ENCODE measurements at regions not wholly inside any gene's neighbourhood (a gene's known extent, or its start where the extent isn't known, plus 50 kb on each side); places are given as distances from the start of the nearest gene placed in this dataset.
"Not testable (repeated sequence)": the region's sequence is repeated elsewhere in the genome, so short reads cannot be mapped to it uniquely, and the experiment has no call there.

DNA sequence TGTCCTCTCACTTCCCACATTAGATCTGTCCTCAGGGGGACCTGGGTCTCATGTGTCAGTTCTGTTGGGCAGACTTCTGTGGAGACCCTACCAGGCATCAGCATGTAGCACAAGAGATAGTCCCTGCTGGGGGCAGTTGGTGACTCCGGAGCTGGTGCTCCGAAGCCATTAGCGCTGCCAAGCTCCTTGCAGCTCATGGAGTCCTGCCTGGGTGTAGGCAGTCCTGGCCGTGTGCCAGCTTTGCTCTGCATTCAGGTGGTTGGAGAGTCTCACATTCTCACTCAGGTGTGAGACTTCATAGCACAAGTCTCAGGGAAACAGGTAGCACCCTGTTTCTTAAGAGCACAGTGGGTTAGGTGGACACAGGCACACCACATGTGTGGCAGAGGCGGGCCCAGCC is 202.3 kb downstream of the LIPI start:
- H3K4me1 ChIP-seq (ENCODE audit: control extremely low read depth in 1 of 4, control insufficient read depth in 4 of 4, insufficient read depth in 4 of 4, low read length in 3 of 4); H3K27me3 ChIP-seq (replicated peaks in 2 of 5; ENCODE audit: control insufficient read depth in 4 of 5, insufficient read depth in 5 of 5, low read length in 4 of 5); H3K27ac ChIP-seq (ENCODE audit: insufficient read depth in 1 of 2, low read depth in 1 of 2, low read length in 2 of 2, poor library complexity in 1 of 2, severe bottlenecking in 2 of 2); H3K36me3 ChIP-seq (ENCODE audit: control insufficient read depth in 4 of 4, insufficient read depth in 4 of 4, low read length in 3 of 4); POLR2A ChIA-PET; H3K4me3 ChIP-seq (ENCODE audit: control insufficient read depth in 1 of 7, extremely low read depth in 1 of 7, insufficient read depth in 4 of 7, low read depth in 2 of 7, low read length in 6 of 7); CTCF ChIA-PET; DNase-seq; H3K9me3 ChIP-seq (ENCODE audit: control extremely low read depth in 1 of 5, control insufficient read depth in 4 of 5, insufficient read depth in 2 of 5, low read depth in 1 of 5, low read length in 4 of 5): not testable (repeated sequence)
- WGBS (ENCODE audit: insufficient coverage) = 100% methylated on average over 2 of the region's 5 CpGs

- H3K27ac ChIP-seq (ENCODE audit: insufficient read depth in 1 of 2, low read depth in 1 of 2, low read length in 2 of 2, poor library complexity in 1 of 2, severe bottlenecking in 2 of 2); H3K27me3 ChIP-seq (replicated peaks in 2 of 5; ENCODE audit: control insufficient read depth in 4 of 5, insufficient read depth in 5 of 5, low read length in 4 of 5); H3K36me3 ChIP-seq (ENCODE audit: control insufficient read depth in 4 of 4, insufficient read depth in 4 of 4, low read length in 3 of 4); DNase-seq; H3K4me3 ChIP-seq (ENCODE audit: control insufficient read depth in 1 of 7, extremely low read depth in 1 of 7, insufficient read depth in 4 of 7, low read depth in 2 of 7, low read length in 6 of 7); POLR2A ChIA-PET; H3K4me1 ChIP-seq (ENCODE audit: control extremely low read depth in 1 of 4, control insufficient read depth in 4 of 4, insufficient read depth in 4 of 4, low read length in 3 of 4); H3K9me3 ChIP-seq (ENCODE audit: control extremely low read depth in 1 of 5, control insufficient read depth in 4 of 5, insufficient read depth in 2 of 5, low read depth in 1 of 5, low read length in 4 of 5); CTCF ChIA-PET: not testable (repeated sequence)
- WGBS (ENCODE audit: insufficient coverage) = 96% methylated on average over 13 of the region's 17 CpGs
Measured at GRCh38 chr21:14008006-14008405, 202.7 kb downstream of the LIPI start.

- H3K36me3 ChIP-seq (ENCODE audit: control insufficient read depth in 4 of 4, insufficient read depth in 4 of 4, low read length in 3 of 4); H3K27ac ChIP-seq (ENCODE audit: insufficient read depth in 1 of 2, low read depth in 1 of 2, low read length in 2 of 2, poor library complexity in 1 of 2, severe bottlenecking in 2 of 2); POLR2A ChIA-PET; H3K9me3 ChIP-seq (ENCODE audit: control extremely low read depth in 1 of 5, control insufficient read depth in 4 of 5, insufficient read depth in 2 of 5, low read depth in 1 of 5, low read length in 4 of 5); H3K4me3 ChIP-seq (ENCODE audit: control insufficient read depth in 1 of 7, extremely low read depth in 1 of 7, insufficient read depth in 4 of 7, low read depth in 2 of 7, low read length in 6 of 7); H3K4me1 ChIP-seq (ENCODE audit: control extremely low read depth in 1 of 4, control insufficient read depth in 4 of 4, insufficient read depth in 4 of 4, low read length in 3 of 4); DNase-seq; H3K27me3 ChIP-seq (replicated peaks in 2 of 5; ENCODE audit: control insufficient read depth in 4 of 5, insufficient read depth in 5 of 5, low read length in 4 of 5); CTCF ChIA-PET: not testable (repeated sequence)
- WGBS (ENCODE audit: insufficient coverage) = 65% methylated on average over 2 of the region's 7 CpGs
Measured at GRCh38 chr21:14006144-14006543, 204.6 kb downstream of the LIPI start.

- H3K4me3 ChIP-seq (ENCODE audit: control insufficient read depth in 1 of 7, extremely low read depth in 1 of 7, insufficient read depth in 4 of 7, low read depth in 2 of 7, low read length in 6 of 7); H3K9me3 ChIP-seq (ENCODE audit: control extremely low read depth in 1 of 5, control insufficient read depth in 4 of 5, insufficient read depth in 2 of 5, low read depth in 1 of 5, low read length in 4 of 5); POLR2A ChIA-PET; H3K36me3 ChIP-seq (ENCODE audit: control insufficient read depth in 4 of 4, insufficient read depth in 4 of 4, low read length in 3 of 4); H3K27me3 ChIP-seq (replicated peaks in 2 of 5; ENCODE audit: control insufficient read depth in 4 of 5, insufficient read depth in 5 of 5, low read length in 4 of 5); H3K27ac ChIP-seq (ENCODE audit: insufficient read depth in 1 of 2, low read depth in 1 of 2, low read length in 2 of 2, poor library complexity in 1 of 2, severe bottlenecking in 2 of 2); DNase-seq; H3K4me1 ChIP-seq (ENCODE audit: control extremely low read depth in 1 of 4, control insufficient read depth in 4 of 4, insufficient read depth in 4 of 4, low read length in 3 of 4); CTCF ChIA-PET: not testable (repeated sequence)
- 98% methylated on average over 5 of the region's 9 CpGs for WGBS (ENCODE audit: insufficient coverage)
Measured at GRCh38 chr21:13986996-13987958, 223.5 kb downstream of the LIPI start.

- H3K27me3 ChIP-seq (replicated peaks in 2 of 5; ENCODE audit: control insufficient read depth in 4 of 5, insufficient read depth in 5 of 5, low read length in 4 of 5); H3K4me3 ChIP-seq (ENCODE audit: control insufficient read depth in 1 of 7, extremely low read depth in 1 of 7, insufficient read depth in 4 of 7, low read depth in 2 of 7, low read length in 6 of 7); H3K27ac ChIP-seq (ENCODE audit: insufficient read depth in 1 of 2, low read depth in 1 of 2, low read length in 2 of 2, poor library complexity in 1 of 2, severe bottlenecking in 2 of 2); CTCF ChIA-PET; H3K36me3 ChIP-seq (ENCODE audit: control insufficient read depth in 4 of 4, insufficient read depth in 4 of 4, low read length in 3 of 4); H3K9me3 ChIP-seq (ENCODE audit: control extremely low read depth in 1 of 5, control insufficient read depth in 4 of 5, insufficient read depth in 2 of 5, low read depth in 1 of 5, low read length in 4 of 5); POLR2A ChIA-PET; H3K4me1 ChIP-seq (ENCODE audit: control extremely low read depth in 1 of 4, control insufficient read depth in 4 of 4, insufficient read depth in 4 of 4, low read length in 3 of 4); DNase-seq: not testable (repeated sequence)
- 85% methylated on average over 9 of the region's 10 CpGs for WGBS (ENCODE audit: insufficient coverage)
Measured at GRCh38 chr21:13985865-13986863, 224.6 kb downstream of the LIPI start.

GRCh38 chr21:13985137-13985864 is 225.5 kb downstream of the LIPI start:
- H3K36me3 ChIP-seq (ENCODE audit: control insufficient read depth in 4 of 4, insufficient read depth in 4 of 4, low read length in 3 of 4); DNase-seq; CTCF ChIA-PET; H3K4me1 ChIP-seq (ENCODE audit: control extremely low read depth in 1 of 4, control insufficient read depth in 4 of 4, insufficient read depth in 4 of 4, low read length in 3 of 4); H3K9me3 ChIP-seq (ENCODE audit: control extremely low read depth in 1 of 5, control insufficient read depth in 4 of 5, insufficient read depth in 2 of 5, low read depth in 1 of 5, low read length in 4 of 5); H3K4me3 ChIP-seq (ENCODE audit: control insufficient read depth in 1 of 7, extremely low read depth in 1 of 7, insufficient read depth in 4 of 7, low read depth in 2 of 7, low read length in 6 of 7); POLR2A ChIA-PET; H3K27ac ChIP-seq (ENCODE audit: insufficient read depth in 1 of 2, low read depth in 1 of 2, low read length in 2 of 2, poor library complexity in 1 of 2, severe bottlenecking in 2 of 2); H3K27me3 ChIP-seq (replicated peaks in 2 of 5; ENCODE audit: control insufficient read depth in 4 of 5, insufficient read depth in 5 of 5, low read length in 4 of 5): not testable (repeated sequence)
- over 99% methylated on average over 8 of the region's 9 CpGs for WGBS (ENCODE audit: insufficient coverage)

Data from common myeloid progenitor, CD34-positive (primary cell).